Hepatocyte (in vitro differentiated cells): ENCODE measurements at regions not wholly inside any gene's neighbourhood (a gene's known extent, or its start where the extent isn't known, plus 50 kb on each side); places are given as distances from the start of the nearest gene placed in this dataset.

ENCODE experiments used
- DNase-seq: peaks from one replicate; pipeline ENCODE4 v3.0.0-alpha.2; 2016; ENCODE audit warnings: low spot score
- H2AFZ ChIP-seq: fragments of 200-600 bp; sonication (generic); 2 replicates; pipeline ENCODE4 v1.6.0; 2016; ENCODE audit warnings: antibody characterized with exemption, mild to moderate bottlenecking
- H3K27ac ChIP-seq: fragments of 200-600 bp; sonication (generic); 2 replicates; pipeline ENCODE4 v1.5.1; 2016; ENCODE audit warnings: mild to moderate bottlenecking
- H3K27me3 ChIP-seq: fragments of 200-600 bp; sonication (generic); 2 replicates; pipeline ENCODE4 v1.6.1; 2016
- H3K36me3 ChIP-seq: fragments of 200-600 bp; sonication (generic); replicated peaks from 2 replicates; pipeline ENCODE4 v1.5.1; 2016; ENCODE audit warnings: low read depth; ENCODE audit not compliant: insufficient read depth
- H3K4me1 ChIP-seq: fragments of 200-600 bp; sonication (generic); 2 replicates; pipeline ENCODE4 v1.5.1; 2016; ENCODE audit warnings: mild to moderate bottlenecking, moderate library complexity; ENCODE audit not compliant: insufficient read depth
- H3K4me2 ChIP-seq: fragments of 200-600 bp; sonication (generic); 2 replicates; pipeline ENCODE4 v1.6.0; 2016
- H3K4me3 ChIP-seq: fragments of 200-600 bp; sonication (generic); 2 replicates; pipeline ENCODE4 v1.5.1; 2016; ENCODE audit warnings: mild to moderate bottlenecking
- H3K79me2 ChIP-seq: fragments of 200-600 bp; sonication (generic); 2 replicates; pipeline ENCODE4 v1.6.0; 2017; ENCODE audit warnings: mild to moderate bottlenecking
- H3K9me2 ChIP-seq: fragments of 200-600 bp; sonication (generic); replicated peaks from 2 replicates; pipeline ENCODE4 v1.6.0; 2017; ENCODE audit warnings: mild to moderate bottlenecking; ENCODE audit not compliant: insufficient read depth
- H3K9me3 ChIP-seq: fragments of 200-600 bp; sonication (generic); 2 replicates; pipeline ENCODE4 v1.5.1; 2016; ENCODE audit warnings: low read depth, mild to moderate bottlenecking
- H4K20me1 ChIP-seq: fragments of 200-600 bp; sonication (generic); 2 replicates; pipeline ENCODE4 v1.6.0; 2016; ENCODE audit warnings: mild to moderate bottlenecking; ENCODE audit not compliant: insufficient read depth, poor library complexity, severe bottlenecking
- CTCF ChIP-seq: fragments of 200-600 bp; sonication (generic); IDR thresholded peaks from 2 replicates; pipeline ENCODE4 v1.5.1; 2016; ENCODE audit warnings: antibody characterized with exemption, mild to moderate bottlenecking; ENCODE audit not compliant: poor library complexity
- EZH2 ChIP-seq: fragments of 200-600 bp; sonication (generic); IDR thresholded peaks from 2 replicates; pipeline ENCODE4 v1.6.1; 2016; ENCODE audit warnings: antibody characterized with exemption, mild to moderate bottlenecking, borderline replicate concordance
- EZH2phosphoT487 ChIP-seq: fragments of 200-600 bp; sonication (generic); IDR thresholded peaks from one replicate; pipeline ENCODE4 v1.6.1; 2018; ENCODE audit warnings: antibody characterized with exemption, mild to moderate bottlenecking, low read depth, moderate library complexity; ENCODE audit not compliant: unreplicated experiment, severe bottlenecking
- WGBS: methylation state at CpG from one replicate; pipeline ENCODE4 v1.1.6; 2016; ENCODE audit warnings: low lambda C conversion rate; ENCODE audit errors: missing lambda C conversion rate; 5-methylcytosine and 5-hydroxymethylcytosine counted together

- Histone ChIP-seq H3K27ac (peak overlapping the region; percentile 59), H3K9me3 (no peaks in the 10 kb centered on the region), H3K4me2 (no peak overlapping the region), H2AFZ (no peak overlapping the region), H3K4me3 (no peak overlapping the region), H3K9me2 (no peaks in the 10 kb centered on the region), H3K4me1 (no peaks in the 10 kb centered on the region), H4K20me1 (no peaks in the 10 kb centered on the region), H3K79me2 (no peaks in the 10 kb centered on the region), H3K36me3 (no peaks in the 10 kb centered on the region), H3K27me3 (no peaks in the 10 kb centered on the region)
- peak; percentile 11 for DNase-seq
- TF ChIP-seq EZH2 = no peak
- TF ChIP-seq EZH2phosphoT487 = no peak
- TF ChIP-seq CTCF = no peak
- WGBS = 53% methylated on average over 2 of the region's 2 CpGs
Observed at GRCh38 chrX:14476205-14476604, 53.1 kb upstream of the GLRA2 start.

GRCh38 chrX:14449773-14450172, 79.6 kb upstream of the GLRA2 start:
- Histone ChIP-seq H3K4me2 (no peak overlapping the region), H3K9me2 (no peaks in the 10 kb centered on the region), H3K36me3 (no peaks in the 10 kb centered on the region), H3K27ac (no peak overlapping the region), H3K79me2 (no peaks in the 10 kb centered on the region), H3K27me3 (no peaks in the 10 kb centered on the region), H2AFZ (no peak overlapping the region), H3K9me3 (no peaks in the 10 kb centered on the region), H4K20me1 (no peaks in the 10 kb centered on the region), H3K4me3 (no peak overlapping the region), H3K4me1 (no peaks in the 10 kb centered on the region)
- no peak for DNase-seq
- 70% methylated on average over 2 of the region's 2 CpGs for WGBS
- no peak for TF ChIP-seq EZH2phosphoT487
- TF ChIP-seq CTCF = no peak
- no peak for TF ChIP-seq EZH2

GRCh38 chrX:14448406-14448805, 80.9 kb upstream of the GLRA2 start:
- Histone ChIP-seq H3K36me3 (no peaks in the 10 kb centered on the region), H3K9me3 (no peaks in the 10 kb centered on the region), H3K4me2 (no peak overlapping the region), H3K4me3 (no peak overlapping the region), H4K20me1 (no peaks in the 10 kb centered on the region), H3K4me1 (no peaks in the 10 kb centered on the region), H2AFZ (no peak overlapping the region), H3K79me2 (no peaks in the 10 kb centered on the region), H3K9me2 (no peaks in the 10 kb centered on the region), H3K27ac (no peak overlapping the region), H3K27me3 (no peaks in the 10 kb centered on the region)
- WGBS = 81% methylated on average over 9 of the region's 9 CpGs
- no peak for DNase-seq
- TF ChIP-seq CTCF = no peak
- no peak for TF ChIP-seq EZH2phosphoT487
- no peak for TF ChIP-seq EZH2

GRCh38 chrX:14440106-14440505, 89.2 kb upstream of the GLRA2 start:
- H4K20me1 ChIP-seq = no peaks in the 10 kb centered on the region
- no peaks in the 10 kb centered on the region for H3K36me3 ChIP-seq
- H3K27me3 ChIP-seq = no peaks in the 10 kb centered on the region
- H3K79me2 ChIP-seq = no peaks in the 10 kb centered on the region
- no peaks in the 10 kb centered on the region for H3K4me1 ChIP-seq
- H2AFZ ChIP-seq = no peak overlapping the region
- no peak overlapping the region for H3K4me3 ChIP-seq
- 86% methylated on average over 1 of the region's 1 CpG for WGBS
- no peak for DNase-seq
- H3K27ac ChIP-seq = no peak overlapping the region
- H3K4me2 ChIP-seq = no peak overlapping the region
- H3K9me2 ChIP-seq = no peaks in the 10 kb centered on the region
- H3K9me3 ChIP-seq = no peaks in the 10 kb centered on the region
- no peak for TF ChIP-seq CTCF
- TF ChIP-seq EZH2phosphoT487 = no peak
- no peak for TF ChIP-seq EZH2
